ENCODE measurements at regions not wholly inside any gene's neighbourhood (a gene's known extent, or its start where the extent isn't known, plus 50 kb on each side); places are given as distances from the start of the nearest gene placed in this dataset.

- DNase-seq, result no peak
These were observed 125.7 kb upstream of the CDH5 start for GRCh38 chr16:66240631-66241395.

GRCh38 chr16:66240088-66240487, 126.4 kb upstream of the CDH5 start:
- no peak for DNase-seq

GRCh38 chr16:66238696-66239095, 127.8 kb upstream of the CDH5 start:
- DNase-seq, result no peak

GRCh38 chr16:66236301-66236700, 130.2 kb upstream of the CDH5 start:
- DNase-seq, result no peak

GRCh38 chr16:66231452-66232160, 134.9 kb upstream of the CDH5 start:
- DNase-seq, result no peak

GRCh38 chr16:66229651-66230050, 136.8 kb upstream of the CDH5 start:
- no peak for DNase-seq

GRCh38 chr16:66228792-66229191, 137.7 kb upstream of the CDH5 start:
- no peak for DNase-seq

GRCh38 chr16:66227766-66228530, 138.5 kb upstream of the CDH5 start:
- peak; percentile 71 to 89 for DNase-seq

GRCh38 chr16:66226762-66227161, 139.7 kb upstream of the CDH5 start:
- no peak for DNase-seq

- no peak for DNase-seq
These were observed 140.8 kb upstream of the CDH5 start for GRCh38 chr16:66225696-66226095.

GRCh38 chr16:66224626-66225025, 141.9 kb upstream of the CDH5 start:
- no peak for DNase-seq

- no peak for DNase-seq
These were observed 142.3 kb upstream of the CDH5 start for GRCh38 chr16:66224186-66224585.

- no peak for DNase-seq
These were observed 143.2 kb upstream of the CDH5 start for GRCh38 chr16:66223176-66223780.

GRCh38 chr16:66222756-66223155, 143.7 kb upstream of the CDH5 start:
- DNase-seq, result no peak

- no peak for DNase-seq
These were observed 145.8 kb upstream of the CDH5 start for GRCh38 chr16:66220702-66221101.

GRCh38 chr16:66219491-66219890, 147.0 kb upstream of the CDH5 start:
- DNase-seq, result no peak

GRCh38 chr16:66212428-66212827, 154.1 kb upstream of the CDH5 start:
- DNase-seq, result peak in 1 of 2 experiments; percentile 22

GRCh38 chr16:66211651-66212050, 154.8 kb upstream of the CDH5 start:
- DNase-seq, result no peak

- no peak for DNase-seq
These were observed 158.6 kb upstream of the CDH5 start for GRCh38 chr16:66207883-66208265.

- DNase-seq, result no peak
These were observed 159.2 kb upstream of the CDH5 start for GRCh38 chr16:66207139-66207882.

GRCh38 chr16:66206363-66206762, 160.1 kb upstream of the CDH5 start:
- no peak for DNase-seq

Data from NCI-H524 (cell line).